HEK293 (cell line): ENCODE measurements at regions not wholly inside any gene's neighbourhood (a gene's known extent, or its start where the extent isn't known, plus 50 kb on each side); places are given as distances from the start of the nearest gene placed in this dataset.

Experiments used
- CTCF ChIA-PET: fragments of 350-600 bp; formaldehyde crosslinking; extraction: SDS; loops from one replicate; lab custom pipeline; 2021; ENCODE audit warnings: antibody characterized with exemption; lab: Yijun Ruan, JAX
- POLR2A ChIA-PET: fragments of 300-600 bp; formaldehyde crosslinking; extraction: SDS; loops from one replicate; lab custom pipeline; 2020; ENCODE audit warnings: antibody characterized with exemption, inconsistent platforms; lab: Yijun Ruan, JAX
- H3K27ac ChIP-seq: fragments of 200-500 bp; sonication (Bioruptor generic); 2 replicates; pipeline ENCODE4 v1.5.1; 2014; ENCODE audit warnings: low read depth, low read length, control low read depth, inconsistent platforms; ENCODE audit errors: extremely low read depth
- H3K36me3 ChIP-seq, 2 experiments: fragments of 200-500 bp in 1 of 2; sonication (Bioruptor generic) in 1 of 2; 1 replicate in 1 of 2; 2 replicates in 1 of 2; pipeline ENCODE4 v1.5.1; 2014 to 2017; ENCODE audit warnings: inconsistent platforms in 2 of 2, low read length in 2 of 2; ENCODE audit not compliant: control insufficient read depth in 2 of 2, insufficient read depth in 1 of 2
- H3K4me1 ChIP-seq: fragments of 200-500 bp; sonication (Bioruptor generic); 2 replicates; pipeline ENCODE4 v1.5.1; 2014; ENCODE audit warnings: mild to moderate bottlenecking, low read length, inconsistent platforms; ENCODE audit not compliant: control insufficient read depth, insufficient read depth
- H3K4me3 ChIP-seq: 2 replicates; pipeline ENCODE4 v1.5.1; 2011; ENCODE audit warnings: low read depth, mild to moderate bottlenecking, control low read depth, low read length, moderate library complexity
- H3K9me3 ChIP-seq: fragments of 200-500 bp; sonication (Bioruptor generic); 2 replicates; pipeline ENCODE4 v1.5.1; 2014; ENCODE audit warnings: low read depth, low read length, inconsistent platforms; ENCODE audit not compliant: control insufficient read depth, insufficient read depth
- MZF1 ChIP-seq: fragments of 450-650 bp; formaldehyde crosslinking; IDR thresholded peaks from 2 replicates; pipeline ENCODE4 v1.5.1; 2017; ENCODE audit warnings: missing biosample characterization, missing genetic modification characterization, borderline replicate concordance
- ZBTB8A ChIP-seq: fragments of 450-650 bp; formaldehyde crosslinking; IDR thresholded peaks from 2 replicates; pipeline ENCODE4 v1.5.1; 2016; ENCODE audit warnings: missing biosample characterization, missing genetic modification characterization
- ZFHX2 ChIP-seq: fragments of 450-650 bp; formaldehyde crosslinking; conservative IDR thresholded peaks from 2 replicates; pipeline ENCODE4 v1.5.1; 2016; ENCODE audit warnings: missing biosample characterization, missing genetic modification characterization
- ZFP41 ChIP-seq: fragments of 450-650 bp; formaldehyde crosslinking; IDR thresholded peaks from 2 replicates; pipeline ENCODE4 v1.5.1; 2016; ENCODE audit warnings: missing biosample characterization, missing genetic modification characterization, borderline replicate concordance
- ZFP69B ChIP-seq: fragments of 450-650 bp; formaldehyde crosslinking; IDR thresholded peaks from 2 replicates; pipeline ENCODE4 v1.5.1; 2016; ENCODE audit warnings: missing biosample characterization, missing genetic modification characterization
- ZNF324 ChIP-seq: fragments of 450-650 bp; formaldehyde crosslinking; IDR thresholded peaks from 2 replicates; pipeline ENCODE4 v1.5.1; 2016; ENCODE audit warnings: missing biosample characterization, missing genetic modification characterization
- ZNF416 ChIP-seq: fragments of 450-650 bp; formaldehyde crosslinking; IDR thresholded peaks from 2 replicates; pipeline ENCODE4 v1.5.1; 2016; ENCODE audit warnings: missing biosample characterization, missing genetic modification characterization
- ZNF433 ChIP-seq: fragments of 450-650 bp; formaldehyde crosslinking; IDR thresholded peaks from 2 replicates; pipeline ENCODE4 v1.5.1; 2016; ENCODE audit warnings: missing biosample characterization, missing genetic modification characterization, low read depth
- ZNF473 ChIP-seq: fragments of 450-650 bp; formaldehyde crosslinking; IDR thresholded peaks from 2 replicates; pipeline ENCODE4 v1.5.1; 2017; ENCODE audit warnings: missing biosample characterization, missing genetic modification characterization
- ZNF514 ChIP-seq: fragments of 450-650 bp; formaldehyde crosslinking; IDR thresholded peaks from 2 replicates; pipeline ENCODE4 v1.5.1; 2016; ENCODE audit warnings: missing biosample characterization, missing genetic modification characterization
- ZNF544 ChIP-seq: fragments of 450-650 bp; formaldehyde crosslinking; IDR thresholded peaks from 2 replicates; pipeline ENCODE4 v1.5.0; 2017; ENCODE audit warnings: missing biosample characterization, missing genetic modification characterization
- ZNF548 ChIP-seq: fragments of 450-650 bp; formaldehyde crosslinking; IDR thresholded peaks from 2 replicates; pipeline ENCODE4 v1.5.1; 2016; ENCODE audit warnings: missing biosample characterization, missing genetic modification characterization
- ZNF558 ChIP-seq: fragments of 450-650 bp; formaldehyde crosslinking; IDR thresholded peaks from 2 replicates; pipeline ENCODE4 v1.5.1; 2016; ENCODE audit warnings: missing biosample characterization, missing genetic modification characterization
- ZNF830 ChIP-seq: fragments of 450-650 bp; IDR thresholded peaks from 2 replicates; pipeline ENCODE4 v1.5.0; 2018; ENCODE audit warnings: missing biosample characterization, missing genetic modification characterization, low read depth, mild to moderate bottlenecking, moderate library complexity
- TF ChIP-seq, protein P1 (sequence below): fragments of 450-650 bp; formaldehyde crosslinking; IDR thresholded peaks from 2 replicates; pipeline ENCODE4 v1.5.1; 2016; ENCODE audit warnings: missing biosample characterization, missing genetic modification characterization
- TF ChIP-seq, protein P2 (sequence below): fragments of 450-650 bp; formaldehyde crosslinking; IDR thresholded peaks from 2 replicates; pipeline ENCODE4 v1.5.1; 2016; ENCODE audit warnings: missing biosample characterization, missing genetic modification characterization
- TF ChIP-seq, protein P3 (sequence below): fragments of 450-650 bp; formaldehyde crosslinking; IDR thresholded peaks from 2 replicates; pipeline ENCODE4 v1.5.1; 2016; ENCODE audit warnings: missing biosample characterization, missing genetic modification characterization
- TF ChIP-seq, protein P4 (sequence below): fragments of 450-650 bp; formaldehyde crosslinking; IDR thresholded peaks from 2 replicates; pipeline ENCODE4 v1.5.1; 2016; ENCODE audit warnings: missing biosample characterization, missing genetic modification characterization, borderline replicate concordance
- TF ChIP-seq, protein P5 (sequence below): fragments of 450-650 bp; formaldehyde crosslinking; IDR thresholded peaks from 2 replicates; pipeline ENCODE4 v1.5.1; 2016; ENCODE audit warnings: missing biosample characterization, missing genetic modification characterization

DNA sequence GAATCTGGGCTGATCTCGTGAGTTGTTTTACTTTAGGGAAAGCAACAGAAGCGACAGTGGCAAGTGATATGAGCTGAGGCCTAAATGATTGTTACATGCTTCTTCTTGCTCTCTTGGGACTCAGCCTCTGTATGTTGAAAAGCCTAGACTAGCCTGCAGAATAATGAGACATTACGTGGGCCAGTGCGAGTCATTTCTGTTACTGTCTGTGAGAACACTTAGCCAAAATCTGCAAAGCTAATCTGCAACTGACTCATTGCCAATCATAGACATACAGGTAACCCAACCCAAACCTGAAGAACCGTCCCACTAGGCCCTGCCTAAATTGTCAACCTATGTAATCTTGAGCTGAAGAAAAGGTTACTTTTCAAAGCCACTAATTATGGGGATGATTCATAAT, 77.4 kb upstream of the F13A1 start (continued):
- TF ChIP-seq, protein P1, sequence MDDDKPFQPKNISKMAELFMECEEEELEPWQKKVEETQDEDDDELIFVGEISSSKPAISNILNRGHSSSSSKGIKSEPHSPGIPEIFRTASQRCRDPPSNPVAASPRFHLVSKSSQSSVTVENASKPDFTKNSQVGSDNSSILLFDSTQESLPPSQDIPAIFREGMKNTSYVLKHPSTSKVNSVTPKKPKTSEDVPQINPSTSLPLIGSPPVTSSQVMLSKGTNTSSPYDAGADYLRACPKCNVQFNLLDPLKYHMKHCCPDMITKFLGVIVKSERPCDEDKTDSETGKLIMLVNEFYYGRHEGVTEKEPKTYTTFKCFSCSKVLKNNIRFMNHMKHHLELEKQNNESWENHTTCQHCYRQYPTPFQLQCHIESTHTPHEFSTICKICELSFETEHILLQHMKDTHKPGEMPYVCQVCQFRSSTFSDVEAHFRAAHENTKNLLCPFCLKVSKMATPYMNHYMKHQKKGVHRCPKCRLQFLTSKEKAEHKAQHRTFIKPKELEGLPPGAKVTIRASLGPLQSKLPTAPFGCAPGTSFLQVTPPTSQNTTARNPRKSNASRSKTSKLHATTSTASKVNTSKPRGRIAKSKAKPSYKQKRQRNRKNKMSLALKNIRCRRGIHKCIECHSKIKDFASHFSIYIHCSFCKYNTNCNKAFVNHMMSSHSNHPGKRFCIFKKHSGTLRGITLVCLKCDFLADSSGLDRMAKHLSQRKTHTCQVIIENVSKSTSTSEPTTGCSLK (tag by site-specific recombination) = no peak
- TF ChIP-seq ZFHX2 (tag by site-specific recombination) = no peak
- TF ChIP-seq ZFP41 (tag by site-specific recombination) = no peak
- no peak for TF ChIP-seq ZNF324 (tag by site-specific recombination)
- TF ChIP-seq, protein P2, sequence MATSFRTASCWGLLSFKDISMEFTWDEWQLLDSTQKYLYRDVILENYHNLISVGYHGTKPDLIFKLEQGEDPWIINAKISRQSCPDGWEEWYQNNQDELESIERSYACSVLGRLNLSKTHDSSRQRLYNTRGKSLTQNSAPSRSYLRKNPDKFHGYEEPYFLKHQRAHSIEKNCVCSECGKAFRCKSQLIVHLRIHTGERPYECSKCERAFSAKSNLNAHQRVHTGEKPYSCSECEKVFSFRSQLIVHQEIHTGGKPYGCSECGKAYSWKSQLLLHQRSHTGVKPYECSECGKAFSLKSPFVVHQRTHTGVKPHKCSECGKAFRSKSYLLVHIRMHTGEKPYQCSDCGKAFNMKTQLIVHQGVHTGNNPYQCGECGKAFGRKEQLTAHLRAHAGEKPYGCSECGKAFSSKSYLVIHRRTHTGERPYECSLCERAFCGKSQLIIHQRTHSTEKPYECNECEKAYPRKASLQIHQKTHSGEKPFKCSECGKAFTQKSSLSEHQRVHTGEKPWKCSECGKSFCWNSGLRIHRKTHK (tag by site-specific recombination) = no peak
- TF ChIP-seq ZNF433 (tag by site-specific recombination) = no peak
- TF ChIP-seq ZNF544 = no peak
- TF ChIP-seq, protein P3, sequence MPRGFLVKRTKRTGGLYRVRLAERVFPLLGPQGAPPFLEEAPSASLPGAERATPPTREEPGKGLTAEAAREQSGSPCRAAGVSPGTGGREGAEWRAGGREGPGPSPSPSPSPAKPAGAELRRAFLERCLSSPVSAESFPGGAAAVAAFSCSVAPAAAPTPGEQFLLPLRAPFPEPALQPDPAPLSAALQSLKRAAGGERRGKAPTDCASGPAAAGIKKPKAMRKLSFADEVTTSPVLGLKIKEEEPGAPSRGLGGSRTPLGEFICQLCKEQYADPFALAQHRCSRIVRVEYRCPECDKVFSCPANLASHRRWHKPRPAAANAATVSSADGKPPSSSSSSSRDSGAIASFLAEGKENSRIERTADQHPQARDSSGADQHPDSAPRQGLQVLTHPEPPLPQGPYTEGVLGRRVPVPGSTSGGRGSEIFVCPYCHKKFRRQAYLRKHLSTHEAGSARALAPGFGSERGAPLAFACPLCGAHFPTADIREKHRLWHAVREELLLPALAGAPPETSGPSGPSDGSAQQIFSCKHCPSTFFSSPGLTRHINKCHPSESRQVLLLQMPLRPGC (tag by site-specific recombination) = no peak
- no peak for TF ChIP-seq ZNF416 (tag by site-specific recombination)
- TF ChIP-seq ZNF548 (tag by site-specific recombination) = no peak
- no peak for TF ChIP-seq ZNF473 (tag by site-specific recombination)
- no peak for TF ChIP-seq ZFP69B (tag by site-specific recombination)
- no peak for TF ChIP-seq ZNF514
- TF ChIP-seq, protein P4, sequence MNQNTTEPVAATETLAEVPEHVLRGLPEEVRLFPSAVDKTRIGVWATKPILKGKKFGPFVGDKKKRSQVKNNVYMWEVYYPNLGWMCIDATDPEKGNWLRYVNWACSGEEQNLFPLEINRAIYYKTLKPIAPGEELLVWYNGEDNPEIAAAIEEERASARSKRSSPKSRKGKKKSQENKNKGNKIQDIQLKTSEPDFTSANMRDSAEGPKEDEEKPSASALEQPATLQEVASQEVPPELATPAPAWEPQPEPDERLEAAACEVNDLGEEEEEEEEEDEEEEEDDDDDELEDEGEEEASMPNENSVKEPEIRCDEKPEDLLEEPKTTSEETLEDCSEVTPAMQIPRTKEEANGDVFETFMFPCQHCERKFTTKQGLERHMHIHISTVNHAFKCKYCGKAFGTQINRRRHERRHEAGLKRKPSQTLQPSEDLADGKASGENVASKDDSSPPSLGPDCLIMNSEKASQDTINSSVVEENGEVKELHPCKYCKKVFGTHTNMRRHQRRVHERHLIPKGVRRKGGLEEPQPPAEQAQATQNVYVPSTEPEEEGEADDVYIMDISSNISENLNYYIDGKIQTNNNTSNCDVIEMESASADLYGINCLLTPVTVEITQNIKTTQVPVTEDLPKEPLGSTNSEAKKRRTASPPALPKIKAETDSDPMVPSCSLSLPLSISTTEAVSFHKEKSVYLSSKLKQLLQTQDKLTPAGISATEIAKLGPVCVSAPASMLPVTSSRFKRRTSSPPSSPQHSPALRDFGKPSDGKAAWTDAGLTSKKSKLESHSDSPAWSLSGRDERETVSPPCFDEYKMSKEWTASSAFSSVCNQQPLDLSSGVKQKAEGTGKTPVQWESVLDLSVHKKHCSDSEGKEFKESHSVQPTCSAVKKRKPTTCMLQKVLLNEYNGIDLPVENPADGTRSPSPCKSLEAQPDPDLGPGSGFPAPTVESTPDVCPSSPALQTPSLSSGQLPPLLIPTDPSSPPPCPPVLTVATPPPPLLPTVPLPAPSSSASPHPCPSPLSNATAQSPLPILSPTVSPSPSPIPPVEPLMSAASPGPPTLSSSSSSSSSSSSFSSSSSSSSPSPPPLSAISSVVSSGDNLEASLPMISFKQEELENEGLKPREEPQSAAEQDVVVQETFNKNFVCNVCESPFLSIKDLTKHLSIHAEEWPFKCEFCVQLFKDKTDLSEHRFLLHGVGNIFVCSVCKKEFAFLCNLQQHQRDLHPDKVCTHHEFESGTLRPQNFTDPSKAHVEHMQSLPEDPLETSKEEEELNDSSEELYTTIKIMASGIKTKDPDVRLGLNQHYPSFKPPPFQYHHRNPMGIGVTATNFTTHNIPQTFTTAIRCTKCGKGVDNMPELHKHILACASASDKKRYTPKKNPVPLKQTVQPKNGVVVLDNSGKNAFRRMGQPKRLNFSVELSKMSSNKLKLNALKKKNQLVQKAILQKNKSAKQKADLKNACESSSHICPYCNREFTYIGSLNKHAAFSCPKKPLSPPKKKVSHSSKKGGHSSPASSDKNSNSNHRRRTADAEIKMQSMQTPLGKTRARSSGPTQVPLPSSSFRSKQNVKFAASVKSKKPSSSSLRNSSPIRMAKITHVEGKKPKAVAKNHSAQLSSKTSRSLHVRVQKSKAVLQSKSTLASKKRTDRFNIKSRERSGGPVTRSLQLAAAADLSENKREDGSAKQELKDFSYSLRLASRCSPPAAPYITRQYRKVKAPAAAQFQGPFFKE = no peak

DNA sequence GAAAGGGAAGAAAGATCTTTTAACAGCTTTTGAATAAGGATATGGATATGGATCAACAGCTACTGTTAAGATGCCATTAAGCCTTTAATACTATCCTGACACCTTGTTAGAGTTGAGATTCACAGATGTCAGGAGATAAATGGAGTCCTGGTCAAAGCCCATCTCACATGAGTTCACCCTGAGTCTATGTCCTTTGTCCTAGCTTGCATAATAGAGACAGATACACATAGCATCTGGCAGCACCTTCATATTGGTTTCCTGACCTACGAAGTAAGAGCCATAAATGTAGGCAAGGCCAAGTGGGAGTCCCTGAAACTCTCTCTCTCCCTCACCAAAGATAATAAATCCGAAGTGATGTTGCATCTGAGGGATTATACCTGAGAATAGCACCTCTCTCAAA, 79.1 kb upstream of the F13A1 start:
- Histone ChIP-seq H3K4me3 (no peak overlapping the region), H3K27ac (no peak overlapping the region), H3K36me3 (no peaks in the 10 kb centered on the region), H3K4me1 (no peaks in the 10 kb centered on the region), H3K9me3 (no peaks in the 10 kb centered on the region)
- POLR2A ChIA-PET = no interaction called here
- TF ChIP-seq, protein P1 (tag by site-specific recombination) = no peak
- TF ChIP-seq MZF1 (no peak), ZBTB8A (no peak), ZNF830 (tag by site-specific recombination) (no peak), ZNF324 (tag by site-specific recombination) (no peak), ZNF558 (no peak)
- TF ChIP-seq, protein P5, sequence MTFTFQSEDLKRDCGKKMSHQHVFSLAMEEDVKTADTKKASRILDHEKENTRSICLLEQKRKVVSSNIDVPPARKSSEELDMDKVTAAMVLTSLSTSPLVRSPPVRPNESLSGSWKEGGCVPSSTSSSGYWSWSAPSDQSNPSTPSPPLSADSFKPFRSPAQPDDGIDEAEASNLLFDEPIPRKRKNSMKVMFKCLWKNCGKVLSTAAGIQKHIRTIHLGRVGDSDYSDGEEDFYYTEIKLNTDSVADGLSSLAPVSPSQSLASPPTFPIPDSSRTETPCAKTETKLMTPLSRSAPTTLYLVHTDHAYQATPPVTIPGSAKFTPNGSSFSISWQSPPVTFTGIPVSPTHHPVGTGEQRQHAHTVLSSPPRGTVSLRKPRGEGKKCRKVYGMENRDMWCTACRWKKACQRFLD (tag by site-specific recombination) = no peak
- CTCF ChIA-PET = no interaction called here
